Progenitor cell of endocrine pancreas (in vitro differentiated cells): ENCODE measurements at regions not wholly inside any gene's neighbourhood (a gene's known extent, or its start where the extent isn't known, plus 50 kb on each side); places are given as distances from the start of the nearest gene placed in this dataset.

ENCODE experiments used
- DNase-seq: peaks from one replicate; pipeline ENCODE4 v3.0.0; 2021; ENCODE audit warnings: low spot score; ENCODE audit not compliant: unreplicated experiment
- H3K27ac Mint-ChIP-seq: 2 replicates; pipeline ENCODE4 v1.8.0; 2021; ENCODE audit warnings: mild to moderate bottlenecking, moderate library complexity, mixed read lengths
- H3K27me3 Mint-ChIP-seq: 2 replicates; pipeline ENCODE4 v1.8.0; 2021; ENCODE audit warnings: mixed read lengths
- H3K36me3 Mint-ChIP-seq: 2 replicates; pipeline ENCODE4 v1.8.0; 2022; ENCODE audit warnings: mixed read lengths; ENCODE audit not compliant: insufficient read depth
- H3K4me1 Mint-ChIP-seq: 2 replicates; pipeline ENCODE4 v1.8.0; 2021; ENCODE audit warnings: low read depth, mixed read lengths
- H3K4me3 Mint-ChIP-seq: 2 replicates; pipeline ENCODE4 v1.8.0; 2021; ENCODE audit warnings: low read depth, mild to moderate bottlenecking, moderate library complexity, mixed read lengths
- H3K9me3 Mint-ChIP-seq: 2 replicates; pipeline ENCODE4 v1.8.0; 2021; ENCODE audit warnings: low read depth, mixed read lengths
- CTCF ChIP-seq: fragments of 200-600 bp; sonication (generic); IDR thresholded peaks from one replicate; pipeline ENCODE4 v1.5.0; 2021; ENCODE audit warnings: antibody characterized with exemption, mild to moderate bottlenecking; ENCODE audit not compliant: unreplicated experiment

- Mint-ChIP-seq H3K36me3 (no peaks in the 10 kb centered on the region), H3K4me3 (no peak overlapping the region), H3K9me3 (peaks cover 20% of the 10 kb centered on the region)
Measured at GRCh38 chrX:17917945-17918577, 57.0 kb upstream of the RAI2 start.

DNA sequence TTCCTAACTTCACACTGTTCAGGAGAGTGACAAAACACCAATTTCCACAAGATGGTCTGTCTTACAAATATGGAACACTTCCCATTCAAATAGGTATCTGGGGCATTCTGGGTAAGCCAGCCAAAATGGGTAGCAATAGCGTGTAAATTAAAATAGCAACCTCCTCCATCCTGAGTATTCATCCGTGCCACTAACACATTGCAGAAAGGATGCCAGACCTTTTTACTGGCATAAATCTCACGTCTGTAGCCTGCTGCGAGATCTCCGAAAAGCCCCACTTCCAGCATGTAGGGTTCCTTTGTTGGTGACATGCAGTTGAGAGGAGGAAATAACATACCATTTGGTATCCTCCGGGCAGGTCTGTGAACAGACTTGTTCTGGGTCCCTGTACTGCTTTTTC is 52.7 kb upstream of the RAI2 start:
- Mint-ChIP-seq H3K27me3 (no peaks in the 10 kb centered on the region), H3K4me1 (no peaks in the 10 kb centered on the region), H3K9me3 (peaks cover 30% of the 10 kb centered on the region)

More at GRCh38 chrX:17917945-17918577, 57.0 kb upstream of the RAI2 start:
- TF ChIP-seq CTCF: no peak
- H3K4me1 Mint-ChIP-seq: no peaks in the 10 kb centered on the region
- H3K27me3 Mint-ChIP-seq: no peaks in the 10 kb centered on the region
- no peak for DNase-seq
- H3K27ac Mint-ChIP-seq: no peak overlapping the region

More for the DNA sequence above, 52.7 kb upstream of the RAI2 start:
- no peak for DNase-seq
- H3K36me3 Mint-ChIP-seq: peaks cover 3% of the 10 kb centered on the region
- no peak overlapping the region for H3K27ac Mint-ChIP-seq
- TF ChIP-seq CTCF: no peak
- no peak overlapping the region for H3K4me3 Mint-ChIP-seq
